ENCODE measurements at regions not wholly inside any gene's neighbourhood (a gene's known extent, or its start where the extent isn't known, plus 50 kb on each side); places are given as distances from the start of the nearest gene placed in this dataset.

DNA sequence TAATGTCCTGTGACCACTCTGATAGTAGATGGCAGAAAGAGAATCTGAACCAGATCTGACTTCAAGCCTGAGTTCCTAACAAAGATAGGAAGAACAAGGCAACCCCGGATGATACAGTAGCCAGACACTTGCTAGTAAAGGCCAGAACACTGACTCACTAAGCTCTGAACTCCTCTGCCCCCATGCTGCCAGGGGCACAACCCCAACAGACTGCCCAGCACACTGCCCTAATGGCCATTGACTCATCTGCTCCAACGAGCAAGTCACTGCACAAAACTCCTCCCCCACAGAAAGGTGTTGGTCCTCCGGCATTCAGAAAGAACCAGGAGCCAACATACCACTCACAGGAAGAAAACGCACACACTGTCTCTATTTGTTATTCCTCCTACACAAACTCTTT is 179.6 kb upstream of the NUDT4 start:
- no peak for DNase-seq (ENCODE audit: low spot score)
- in situ Hi-C loops (cut with MboI; ENCODE audit: low sequenced_read_pairs, unreplicated experiment): no loop called here

GRCh38 chr12:93199831-93200236 is 177.9 kb upstream of the NUDT4 start:
- no peak for DNase-seq (ENCODE audit: low spot score)
- no peak for TF ChIP-seq CTCF (IDR thresholded peaks at IDR 0.05; ENCODE audit: borderline replicate concordance, control extremely low read depth, extremely low read depth, insufficient read depth, missing control alignments)
- in situ Hi-C loops (cut with MboI; ENCODE audit: low sequenced_read_pairs, unreplicated experiment): no loop called here

More for the DNA sequence above, 179.6 kb upstream of the NUDT4 start:
- TF ChIP-seq CTCF (IDR thresholded peaks at IDR 0.05; ENCODE audit: borderline replicate concordance, control extremely low read depth, extremely low read depth, insufficient read depth, missing control alignments): no peak

GRCh38 chr12:93200291-93200917 is 177.3 kb upstream of the NUDT4 start:
- TF ChIP-seq CTCF (IDR thresholded peaks at IDR 0.05; ENCODE audit: borderline replicate concordance, control extremely low read depth, extremely low read depth, insufficient read depth, missing control alignments): no peak
- DNase-seq (ENCODE audit: low spot score): no peak
- in situ Hi-C loops (cut with MboI; ENCODE audit: low sequenced_read_pairs, unreplicated experiment): no loop called here

DNA sequence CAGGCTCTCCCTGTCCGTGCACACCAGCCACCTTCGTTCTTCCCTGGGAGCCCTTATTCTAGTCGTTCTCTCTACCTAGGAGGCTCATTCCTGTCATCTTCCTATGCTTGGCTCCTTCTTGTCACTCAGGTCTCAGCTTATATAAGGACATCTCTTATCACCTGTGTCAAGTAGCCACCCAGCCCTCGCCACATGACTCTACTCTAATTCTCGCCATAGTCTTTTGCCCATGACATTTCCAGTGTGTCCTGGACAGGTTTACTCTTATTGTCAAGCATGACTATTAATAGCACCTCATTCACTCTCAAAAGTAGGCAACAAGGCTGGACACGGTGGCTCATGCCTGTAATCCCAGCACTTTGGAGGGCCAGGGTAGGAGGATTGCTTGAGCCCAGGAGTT is 175.7 kb upstream of the NUDT4 start:
- in situ Hi-C loops (cut with MboI; ENCODE audit: low sequenced_read_pairs, unreplicated experiment): no loop called here
- DNase-seq (ENCODE audit: low spot score): no peak
- TF ChIP-seq CTCF (IDR thresholded peaks at IDR 0.05; ENCODE audit: borderline replicate concordance, control extremely low read depth, extremely low read depth, insufficient read depth, missing control alignments): no peak

- no peak for TF ChIP-seq CTCF (IDR thresholded peaks at IDR 0.05; ENCODE audit: borderline replicate concordance, control extremely low read depth, extremely low read depth, insufficient read depth, missing control alignments)
Observed at GRCh38 chr12:93202688-93203087, 175.0 kb upstream of the NUDT4 start.

GRCh38 chr12:93203361-93203760 is 174.4 kb upstream of the NUDT4 start:
- no peak for TF ChIP-seq CTCF (IDR thresholded peaks at IDR 0.05; ENCODE audit: borderline replicate concordance, control extremely low read depth, extremely low read depth, insufficient read depth, missing control alignments)
- DNase-seq (ENCODE audit: low spot score): no peak
- in situ Hi-C loops (cut with MboI; ENCODE audit: low sequenced_read_pairs, unreplicated experiment): no loop called here

More at GRCh38 chr12:93202688-93203087, 175.0 kb upstream of the NUDT4 start:
- in situ Hi-C loops (cut with MboI; ENCODE audit: low sequenced_read_pairs, unreplicated experiment): no loop called here
- no peak for DNase-seq (ENCODE audit: low spot score)
